Transverse colon (tissue), 4 donors: ENCODE measurements at regions not wholly inside any gene's neighbourhood (a gene's known extent, or its start where the extent isn't known, plus 50 kb on each side); places are given as distances from the start of the nearest gene placed in this dataset.

ENCODE experiments used
- DNase-seq: peaks from one replicate; pipeline ENCODE4 v3.0.0-alpha.2; 2019
- H3K27ac ChIP-seq, 4 donors: fragments of 200-600 bp; sonication (generic); 2 replicates each; pipeline ENCODE4 v1.5.1; 2016 to 2018; ENCODE audit warnings: inconsistent platforms in 4 of 4
- H3K27me3 ChIP-seq: fragments of 200-600 bp; sonication (generic); 2 replicates; pipeline ENCODE4 v1.5.1; 2017; ENCODE audit warnings: inconsistent platforms
- H3K36me3 ChIP-seq, 4 donors: fragments of 200-600 bp; sonication (generic); 2 replicates each; pipeline ENCODE4 v1.5.1; 2017 to 2019; ENCODE audit warnings: inconsistent platforms in 4 of 4
- H3K4me1 ChIP-seq, 4 donors: fragments of 200-600 bp; sonication (generic); 2 replicates each; pipeline ENCODE4 v1.5.1; 2017 to 2020; ENCODE audit warnings: inconsistent platforms in 4 of 4
- H3K4me3 ChIP-seq, 4 donors: fragments of 200-600 bp; sonication (generic); 1 replicate in 1 of 4; 2 replicates in 3 of 4; pipeline versions ENCODE4 v1.5.1 to v1.6.1; 2017 to 2019; ENCODE audit warnings: inconsistent platforms in 4 of 4
- H3K9me3 ChIP-seq, 2 donors: fragments of 200-600 bp; sonication (generic); 2 replicates each; pipeline ENCODE4 v1.5.1; 2017 to 2019; ENCODE audit warnings: inconsistent platforms in 2 of 2
- CTCF ChIP-seq, 5 experiments: fragments of 200-600 bp in 3 of 5; fragments of 450-650 bp in 2 of 5; sonication (generic) in 3 of 5; IDR thresholded peaks; 1 replicate in 2 of 5; 2 replicates in 3 of 5; pipeline ENCODE4 v1.5.1; 2016 to 2017; ENCODE audit warnings: antibody characterized with exemption in 5 of 5, inconsistent platforms in 3 of 5, mild to moderate bottlenecking in 2 of 5, moderate library complexity in 1 of 5
- EP300 ChIP-seq: sonication (generic); formaldehyde crosslinking; IDR thresholded peaks from one replicate; pipeline ENCODE4 v1.6.1; 2017; ENCODE audit warnings: antibody characterized with exemption, low read depth
- POLR2A ChIP-seq: fragments of 450-650 bp; IDR thresholded peaks from one replicate; pipeline ENCODE4 v1.6.1; 2016; ENCODE audit warnings: antibody characterized with exemption, mild to moderate bottlenecking, moderate library complexity
- POLR2AphosphoS5 ChIP-seq, 3 donors: sonication (generic); formaldehyde crosslinking; IDR thresholded peaks; one replicate each; pipeline ENCODE4 v1.6.1; 2016; ENCODE audit warnings: antibody characterized with exemption in 3 of 3
- WGBS, 2 donors: methylation state at CpG; one replicate each; pipeline ENCODE4 v1.1.5; 2018; ENCODE audit warnings: low coverage in 1 of 2; 5-methylcytosine and 5-hydroxymethylcytosine counted together
- in situ Hi-C, 4 donors: fragments of 200-750 bp; cut with MboI; loops; one replicate each; pipeline versions ENCODE4 v1.15.0 to v1.15.1; 2017; ENCODE audit warnings: low sequenced_read_pairs in 3 of 4, low pct_ligation_motif_present in 1 of 4, low pct_unique_long_range_greater_than_20kb in 1 of 4
- intact Hi-C: fragments of 100-400 bp; cut with DNase I; formaldehyde crosslinking; loops from one replicate; pipeline ENCODE4 v1.15.1; 2023; ENCODE audit warnings: low total_unique reads

GRCh38 chr4:41318839-41319530 lies 62.3 kb downstream of the UCHL1 start:
- H3K27me3 ChIP-seq = no peaks in the 10 kb centered on the region
- H3K36me3 ChIP-seq = no peaks in the 10 kb centered on the region
- no peak for DNase-seq
- H3K4me3 ChIP-seq = no peak overlapping the region
- 80 to 89% methylated on average over 3 to 6 of the region's 6 CpGs for WGBS, 2 donors
- in situ Hi-C loops (no loop called here), intact Hi-C loops (no loop called here)
- no peaks in the 10 kb centered on the region for H3K9me3 ChIP-seq
- no peaks in the 10 kb centered on the region for H3K4me1 ChIP-seq
- H3K27ac ChIP-seq = no peak overlapping the region
- TF ChIP-seq CTCF (IDR thresholded peaks at IDR 0.05) (no peak), EP300 (no peak), POLR2A (no peak), POLR2AphosphoS5 (IDR thresholded peaks at IDR 0.05) (no peak)

DNA sequence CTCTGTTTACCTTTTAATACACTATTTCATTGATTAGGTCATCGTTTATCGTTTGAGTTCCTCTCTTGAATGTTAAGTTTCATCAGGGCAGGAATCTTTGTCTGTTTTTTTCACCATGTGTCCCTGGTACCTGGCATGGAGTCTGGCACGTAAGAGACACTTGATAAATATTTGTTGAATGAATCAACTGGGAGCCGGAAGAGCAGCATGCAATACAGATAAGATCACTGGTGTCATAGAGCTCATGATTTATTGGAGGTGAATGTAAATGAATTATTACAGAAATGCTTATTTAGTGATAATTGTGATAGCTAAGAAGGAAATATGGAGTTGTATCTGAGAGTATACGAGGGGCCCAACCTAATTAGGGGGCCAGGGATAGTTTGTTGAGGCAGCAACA lies 62.8 kb downstream of the UCHL1 start:
- DNase-seq = no peak
- Histone ChIP-seq H3K4me1 (no peaks in the 10 kb centered on the region), H3K9me3 (no peaks in the 10 kb centered on the region), H3K36me3 (no peaks in the 10 kb centered on the region), H3K27me3 (no peaks in the 10 kb centered on the region), H3K27ac (no peak overlapping the region), H3K4me3 (no peak overlapping the region)
- intact Hi-C loops (no loop called here), in situ Hi-C loops (no loop called here)
- 49 to 50% methylated on average over 5 of the region's 5 CpGs for WGBS, 2 donors
- TF ChIP-seq EP300 = no peak
- no peak for TF ChIP-seq POLR2AphosphoS5 (IDR thresholded peaks at IDR 0.05)
- no peak for TF ChIP-seq CTCF (IDR thresholded peaks at IDR 0.05)
- TF ChIP-seq POLR2A = no peak

DNA sequence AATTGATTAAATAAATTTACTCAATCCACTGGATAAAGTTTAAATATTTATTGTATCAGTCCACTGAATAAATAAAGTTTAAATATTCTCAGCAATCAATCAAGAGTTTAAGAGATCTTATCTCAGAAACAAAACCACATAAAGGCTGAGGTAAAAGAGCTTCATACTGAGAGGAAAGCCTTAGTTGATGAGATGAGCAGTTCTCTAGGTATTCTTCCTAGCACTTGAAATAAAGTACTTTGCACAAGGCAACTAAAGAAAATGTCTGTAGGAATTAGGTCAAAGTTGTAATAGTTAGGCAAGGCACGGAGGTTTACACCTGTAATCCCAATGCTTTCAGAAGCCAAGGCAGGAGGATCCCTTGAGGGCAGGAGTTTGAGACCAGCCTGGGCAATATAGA lies 63.5 kb downstream of the UCHL1 start:
- in situ Hi-C loops = no loop called here
- intact Hi-C loops = no loop called here
- no peak overlapping the region for H3K27ac ChIP-seq

DNA sequence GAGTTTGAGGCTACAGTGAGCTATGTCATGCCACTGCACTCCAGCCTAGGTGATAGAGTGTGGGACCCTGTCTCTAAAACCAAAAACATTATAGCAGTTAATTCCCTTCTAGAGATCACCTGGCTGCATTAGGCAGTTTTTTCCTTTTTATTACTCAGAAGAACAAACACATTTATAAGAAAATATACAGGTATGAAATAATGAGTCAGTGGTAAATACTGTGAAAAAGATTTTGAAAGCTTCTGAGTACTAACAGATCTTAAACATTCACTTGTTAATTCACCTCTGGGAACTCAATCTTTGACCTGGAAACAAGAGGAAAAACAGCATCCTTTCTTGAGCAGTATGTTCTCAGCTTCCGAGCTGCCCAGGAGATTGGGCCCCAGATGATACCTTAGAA lies 64.1 kb downstream of the UCHL1 start:
- H3K27ac ChIP-seq = no peak overlapping the region
- WGBS, 2 donors = 60 to 84% methylated on average over 1 of the region's 1 CpG
- intact Hi-C loops = no loop called here

More for the DNA sequence above, 63.5 kb downstream of the UCHL1 start:
- Histone ChIP-seq H3K4me1 (no peaks in the 10 kb centered on the region), H3K27me3 (no peaks in the 10 kb centered on the region), H3K36me3 (no peaks in the 10 kb centered on the region), H3K9me3 (no peaks in the 10 kb centered on the region), H3K4me3 (no peak overlapping the region)
- 80% methylated on average over 1 of the region's 1 CpG; no CpG with 5 or more reads in 1 of the 2 donors for WGBS, 2 donors
- no peak for DNase-seq
- TF ChIP-seq POLR2A (no peak), CTCF (IDR thresholded peaks at IDR 0.05) (no peak), POLR2AphosphoS5 (IDR thresholded peaks at IDR 0.05) (no peak), EP300 (no peak)

More for the DNA sequence above, 64.1 kb downstream of the UCHL1 start:
- no peaks in the 10 kb centered on the region for H3K27me3 ChIP-seq
- no peak for DNase-seq
- no peaks in the 10 kb centered on the region for H3K9me3 ChIP-seq
- TF ChIP-seq CTCF (IDR thresholded peaks at IDR 0.05) = no peak
- no peak for TF ChIP-seq POLR2AphosphoS5 (IDR thresholded peaks at IDR 0.05)
- TF ChIP-seq EP300 = no peak
- no peak for TF ChIP-seq POLR2A
- H3K4me3 ChIP-seq = no peak overlapping the region
- H3K4me1 ChIP-seq = no peaks in the 10 kb centered on the region
- in situ Hi-C loops = no loop called here
- no peaks in the 10 kb centered on the region for H3K36me3 ChIP-seq
